Left ventricle myocardium superior (tissue), 1 donor: ENCODE measurements at regions not wholly inside any gene's neighbourhood (a gene's known extent, or its start where the extent isn't known, plus 50 kb on each side); places are given as distances from the start of the nearest gene placed in this dataset.
"Not testable (repeated sequence)": the region's sequence is repeated elsewhere in the genome, so short reads cannot be mapped to it uniquely, and the experiment has no call there.

ENCODE experiments used
- ATAC-seq: fragments of 200-7000 bp; cut with Tn5 transposase; one replicate; pipeline ENCODE4 v1.9.1; 2020; ENCODE audit warnings: mild to moderate bottlenecking, moderate library complexity
- DNase-seq: peaks from one replicate; pipeline ENCODE4 v3.0.0-alpha.2; 2020
- intact Hi-C: fragments of 100-400 bp; cut with micrococcal nuclease; formaldehyde crosslinking; loops from one replicate; pipeline ENCODE4 v1.11.0; 2022
- donor health status: DM: no; HTN: yes; CAD: no; lungs with severe emphysema.

DNA sequence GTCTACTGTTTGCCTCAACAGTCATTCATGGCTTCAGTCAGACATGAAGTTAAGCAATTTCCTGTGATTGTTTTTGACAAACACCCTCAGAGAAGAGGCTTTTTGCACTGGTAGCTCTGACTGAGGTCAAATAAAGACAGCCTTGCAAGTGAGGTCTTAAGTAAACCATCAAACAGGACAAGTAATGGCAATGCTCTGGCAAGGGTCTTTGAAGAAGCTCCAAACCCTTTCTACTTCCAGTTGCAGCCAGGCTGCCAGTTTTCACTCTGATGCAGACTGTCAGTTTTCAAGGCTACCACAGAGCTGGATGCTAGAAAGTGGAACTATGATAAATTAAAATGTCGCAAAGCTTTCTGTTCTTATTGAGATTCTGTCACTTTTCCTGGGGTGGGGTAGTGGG lies 421.5 kb upstream of the PTGER4 start:
- no peak for DNase-seq

DNA sequence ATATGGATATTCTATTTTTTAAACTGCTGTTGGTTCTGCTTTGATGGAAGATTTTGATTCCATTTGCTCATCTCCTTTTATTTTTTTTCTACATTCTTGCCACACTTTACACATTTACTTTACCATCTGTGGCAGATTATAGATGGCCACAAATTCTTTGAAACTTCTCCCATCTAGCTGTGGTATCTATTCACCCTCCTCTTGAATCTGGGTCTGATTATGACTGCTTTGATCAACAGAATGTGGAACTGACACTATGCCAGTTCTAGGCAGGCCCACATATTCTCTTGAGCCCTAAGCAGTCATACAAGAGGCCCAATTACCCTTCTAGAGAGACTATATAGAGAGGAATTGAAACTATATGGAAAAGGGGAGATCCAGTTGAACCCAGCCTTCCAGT lies 439.0 kb upstream of the PTGER4 start:
- no peak for ATAC-seq
- no peak for DNase-seq
- intact Hi-C loops: no loop called here

More for the DNA sequence above, 421.5 kb upstream of the PTGER4 start:
- intact Hi-C loops: no loop called here
- ATAC-seq: no peak

DNA sequence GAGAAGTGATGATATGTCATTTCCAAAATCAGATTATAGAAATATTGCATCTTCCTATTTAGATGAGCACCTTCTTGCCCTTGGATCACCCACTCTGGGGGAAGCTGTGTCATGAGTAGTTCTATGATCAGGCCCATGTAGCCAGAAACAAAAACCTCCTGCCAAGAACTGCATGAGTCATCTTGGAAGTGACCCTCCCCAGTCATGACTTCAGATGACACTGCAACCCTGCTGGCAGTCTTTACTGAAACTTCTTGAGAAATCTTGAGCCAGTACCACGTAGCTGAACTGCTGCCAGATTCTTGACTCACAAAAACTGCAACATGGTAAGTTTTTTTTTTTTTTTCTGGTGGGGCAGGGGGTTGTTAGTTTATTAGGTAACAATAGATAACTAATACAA lies 439.6 kb upstream of the PTGER4 start:
- ATAC-seq (no peak), DNase-seq (no peak)
- intact Hi-C loops: no loop called here

DNA sequence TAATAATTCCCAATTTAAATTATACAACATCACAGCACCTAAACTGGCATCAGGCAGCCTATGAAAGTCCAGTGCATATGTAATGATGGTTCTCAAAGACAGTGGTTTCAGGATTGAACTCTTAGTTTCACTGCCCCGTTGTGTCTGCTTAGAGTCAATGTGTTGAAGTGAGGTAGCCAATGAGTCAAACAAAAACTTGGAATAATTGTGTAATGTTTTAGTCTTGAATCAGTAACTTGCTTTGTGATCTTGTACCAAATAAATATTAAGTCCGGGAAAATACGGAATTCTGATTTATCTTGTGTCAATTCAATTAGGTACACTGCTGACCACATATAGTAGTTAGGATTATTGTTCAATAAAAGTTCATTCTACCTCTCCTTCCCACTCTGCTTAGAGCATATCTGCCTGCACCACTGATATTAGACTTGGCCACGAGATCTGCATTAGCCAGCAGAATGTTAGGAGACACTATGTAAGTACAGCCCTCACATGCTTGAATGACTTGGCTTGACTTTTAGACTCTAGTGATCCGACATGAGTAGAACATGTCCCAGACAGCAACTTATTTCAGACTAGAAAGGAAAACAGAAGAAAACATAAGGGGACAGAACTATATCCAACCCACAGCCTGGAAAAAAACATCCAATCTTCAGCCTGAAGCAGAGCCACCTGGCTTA lies 441.5 kb upstream of the PTGER4 start:
- ATAC-seq: no peak
- intact Hi-C loops: no loop called here

DNA sequence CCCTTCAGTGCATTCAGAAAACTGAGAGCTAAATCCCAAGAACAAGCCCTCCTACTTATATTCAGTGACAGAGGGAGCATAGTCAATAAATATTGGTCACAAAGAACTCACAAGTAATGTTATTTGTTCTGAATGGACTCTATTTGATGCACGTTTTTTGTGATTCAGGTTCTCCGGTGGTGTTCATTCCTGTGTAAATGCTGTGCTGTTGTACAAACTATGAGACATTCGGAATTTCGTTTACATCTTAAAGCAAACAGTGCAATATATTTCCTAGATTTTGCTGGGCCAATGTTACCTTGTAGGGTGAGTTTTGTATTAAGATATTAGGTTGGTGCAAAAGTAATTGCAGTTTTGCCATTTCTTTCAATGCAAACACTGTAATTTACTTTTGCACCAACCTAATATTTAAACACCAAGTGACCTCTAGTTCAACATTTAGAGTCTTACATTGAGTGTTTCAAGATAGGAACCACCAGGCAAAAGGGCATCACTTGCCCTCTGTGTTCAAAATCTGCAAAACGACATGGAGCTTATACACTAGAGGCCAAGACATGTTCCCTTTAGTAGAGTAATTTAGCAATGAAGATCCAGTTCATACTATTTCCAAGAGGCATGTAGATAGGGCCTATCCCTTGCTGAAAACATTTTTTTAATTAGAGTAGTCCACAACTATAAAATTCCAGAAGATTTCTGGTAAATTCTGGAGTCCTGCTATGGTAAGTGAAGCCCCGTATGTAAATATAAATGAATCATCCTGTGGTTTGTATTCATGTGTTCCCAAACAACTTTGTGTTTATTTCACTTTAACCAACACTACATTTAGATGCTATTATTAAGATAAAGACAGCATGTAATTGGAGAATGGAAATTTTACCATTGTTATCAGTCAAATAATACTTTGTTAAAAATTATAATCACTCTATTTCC lies 444.0 kb upstream of the PTGER4 start:
- DNase-seq: no peak
- no peak for ATAC-seq
- intact Hi-C loops: no loop called here

More for the DNA sequence above, 441.5 kb upstream of the PTGER4 start:
- no peak for DNase-seq

DNA sequence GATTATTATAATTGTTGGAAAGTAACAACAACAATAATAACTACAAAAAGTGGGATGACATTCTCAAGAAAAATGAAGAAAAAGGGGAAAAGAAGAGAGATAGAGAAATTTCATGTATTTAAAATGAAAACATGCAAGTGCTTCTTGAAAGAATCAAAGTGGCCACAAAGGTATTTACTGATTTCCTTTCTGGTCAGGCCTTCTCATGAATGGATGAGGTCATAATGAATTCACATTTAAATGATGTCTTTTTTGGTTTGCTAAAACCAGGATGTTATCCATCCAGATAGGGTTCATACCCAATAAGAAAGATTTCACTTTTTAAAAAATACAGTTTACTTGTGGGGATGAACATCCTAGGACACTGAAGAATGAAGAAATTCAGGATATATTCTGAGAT lies 446.4 kb upstream of the PTGER4 start:
- ATAC-seq (no peak), DNase-seq (no peak)
- intact Hi-C loops: no loop called here

DNA sequence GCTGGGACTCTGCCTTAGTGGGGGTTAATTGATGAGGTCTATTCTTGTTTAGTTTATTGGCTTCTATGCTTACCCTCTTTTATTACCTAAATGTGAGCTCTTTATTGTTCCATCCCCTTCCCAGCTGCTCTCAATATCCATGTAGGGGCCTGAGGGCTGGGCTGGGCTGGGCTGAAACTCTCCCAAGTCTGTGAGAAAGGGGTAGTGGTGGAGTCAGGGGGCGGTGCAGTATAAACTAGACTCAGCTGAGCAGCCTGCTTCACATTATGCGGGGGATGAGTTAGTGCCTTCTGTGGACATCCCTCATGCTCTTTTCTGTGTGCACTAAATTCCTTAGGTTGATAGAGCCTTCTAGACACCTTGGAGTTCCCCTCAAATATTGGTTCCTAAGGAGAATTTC lies 451.8 kb upstream of the PTGER4 start:
- DNase-seq: no peak
- no peak for ATAC-seq
- intact Hi-C loops: no loop called here

DNA sequence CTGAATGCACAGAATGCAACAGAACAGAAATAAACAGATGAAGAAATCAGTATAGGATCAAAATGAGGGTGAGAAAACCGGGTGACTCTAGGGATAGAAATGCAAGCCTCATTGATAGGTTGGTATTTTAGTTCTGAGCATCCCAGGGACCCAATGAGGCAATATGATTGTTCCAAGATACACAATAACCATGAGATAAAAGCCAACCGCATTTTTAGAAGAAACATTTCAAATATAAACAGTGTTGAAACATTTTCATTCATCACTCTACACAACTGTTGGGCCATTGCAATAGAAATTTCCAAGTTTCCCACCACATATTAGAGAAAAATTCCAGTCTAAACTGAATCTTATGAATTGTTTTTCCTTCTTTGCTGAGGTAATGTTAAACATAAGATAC lies 452.3 kb upstream of the PTGER4 start:
- intact Hi-C loops: no loop called here
- no peak for ATAC-seq

DNA sequence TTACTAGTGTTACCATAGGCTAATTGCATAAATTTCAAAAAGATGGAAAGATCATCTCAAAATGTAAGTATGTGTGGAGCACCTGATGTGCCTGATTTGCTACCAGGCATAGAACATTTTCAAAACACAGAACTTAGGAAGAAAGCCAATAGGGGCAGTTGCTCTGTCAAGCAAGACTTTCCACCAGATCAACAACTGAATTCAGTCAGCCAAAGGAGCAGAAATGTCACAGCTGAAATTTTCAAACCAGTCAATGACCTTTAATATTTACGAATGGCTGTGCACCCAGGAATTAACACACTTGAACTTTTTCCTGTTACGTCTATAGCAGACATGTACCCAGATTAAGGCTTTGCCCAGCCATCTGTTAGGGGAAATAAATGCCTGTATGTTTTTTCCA lies 452.8 kb upstream of the PTGER4 start:
- intact Hi-C loops: no loop called here
- no peak for DNase-seq
- no peak for ATAC-seq

More for the DNA sequence above, 452.3 kb upstream of the PTGER4 start:
- no peak for DNase-seq

DNA sequence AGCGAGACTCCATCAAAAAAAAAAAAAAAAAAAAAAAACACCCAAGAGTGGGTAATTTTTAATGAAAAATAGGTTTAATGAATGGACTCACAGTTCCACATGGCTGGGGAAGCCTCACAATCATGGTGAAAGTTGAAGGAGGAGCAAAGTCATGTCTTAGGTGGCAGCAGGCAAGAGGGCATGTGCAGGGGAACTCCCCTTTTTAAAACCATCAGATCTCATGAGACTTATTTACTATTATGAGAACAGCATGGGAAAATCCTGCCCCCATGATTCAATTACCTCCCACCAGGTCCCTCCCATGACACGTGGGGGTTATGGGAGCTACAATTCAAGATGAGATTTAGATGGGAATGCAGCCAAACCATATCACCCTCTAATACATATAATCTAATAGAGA lies 454.6 kb upstream of the PTGER4 start:
- intact Hi-C loops, ATAC-seq, DNase-seq: not testable (repeated sequence)

DNA sequence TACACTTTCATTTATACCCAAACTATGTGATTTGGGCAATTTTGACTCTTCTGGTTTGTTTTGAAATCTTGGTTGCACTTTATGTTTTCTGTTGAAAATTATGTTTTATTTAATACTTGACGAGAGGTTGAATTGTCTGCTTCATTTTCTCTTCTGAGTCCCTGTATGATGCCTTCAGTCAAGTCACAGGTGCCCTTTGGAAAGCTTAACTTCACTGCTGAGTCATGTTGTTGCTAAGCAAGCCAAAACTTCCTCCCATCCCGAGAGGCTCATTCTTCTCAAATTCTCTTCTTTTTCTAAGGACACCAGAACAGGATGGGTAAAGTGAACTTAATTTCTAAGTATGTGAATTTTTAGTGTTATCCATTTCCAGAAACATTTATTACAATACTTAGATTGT lies 455.3 kb upstream of the PTGER4 start:
- intact Hi-C loops: no loop called here
- DNase-seq (no peak), ATAC-seq (no peak)

DNA sequence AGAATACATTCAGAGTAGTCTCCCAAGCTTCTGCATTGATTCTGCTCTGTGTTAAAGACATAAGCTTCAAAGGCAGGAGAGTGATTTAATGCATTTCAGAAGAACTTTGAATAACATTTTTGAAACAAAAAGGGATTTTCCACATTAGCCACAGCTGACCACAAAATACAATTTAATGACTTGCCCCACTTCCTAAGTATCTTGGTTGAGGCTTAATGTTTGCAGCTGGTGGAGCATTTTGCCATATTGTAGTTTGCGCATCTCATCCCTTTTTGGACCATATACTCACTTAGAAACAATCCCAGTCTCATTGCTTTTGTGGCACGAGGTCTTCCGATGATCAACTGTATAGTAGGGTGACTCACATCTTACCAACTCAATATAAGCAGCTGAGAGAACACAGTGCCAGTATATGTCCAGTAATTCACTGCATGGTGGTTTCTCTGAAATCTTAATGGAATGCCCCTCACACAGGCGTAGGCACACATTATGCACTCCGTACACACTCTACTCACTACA lies 455.8 kb upstream of the PTGER4 start:
- ATAC-seq: no peak
- intact Hi-C loops: no loop called here
- DNase-seq: no peak

DNA sequence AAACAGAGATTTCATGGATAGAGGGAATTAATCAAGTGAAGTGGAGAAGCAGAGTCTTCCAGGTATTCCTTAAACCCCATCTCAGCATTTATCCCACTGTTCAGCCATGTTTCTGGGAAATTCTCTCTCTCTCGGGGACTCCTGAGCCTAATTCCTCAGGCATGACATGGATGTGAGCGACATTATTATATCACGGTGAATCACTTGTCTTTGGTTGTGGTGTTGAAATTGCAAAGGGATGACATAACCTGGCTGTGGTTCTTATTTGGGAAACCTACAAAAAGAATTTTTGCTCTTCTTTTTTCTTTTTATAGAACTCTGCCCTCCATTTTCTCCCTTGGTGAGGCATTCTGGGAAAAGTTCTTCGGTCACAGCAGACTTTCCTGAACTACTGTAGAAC lies 457.9 kb upstream of the PTGER4 start:
- ATAC-seq: no peak
- intact Hi-C loops: no loop called here
- no peak for DNase-seq

DNA sequence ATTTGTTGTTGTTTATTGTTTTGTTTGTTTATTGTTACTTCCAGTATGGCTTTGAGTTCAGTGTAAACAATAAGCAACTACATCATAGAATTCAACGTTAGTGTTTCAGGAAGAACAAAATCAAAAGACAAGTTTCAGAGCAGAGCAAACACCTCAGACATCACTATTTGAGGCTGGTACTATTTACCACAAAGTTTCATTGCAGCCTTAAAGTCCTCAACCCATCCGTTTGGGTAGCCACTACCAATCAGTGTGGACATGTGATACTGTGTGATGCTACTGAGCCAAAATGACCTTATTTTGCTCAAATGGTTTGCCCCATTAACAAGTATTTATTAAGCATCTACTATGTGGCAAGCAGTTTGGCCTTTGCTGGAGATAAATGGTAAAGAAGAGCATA lies 458.5 kb upstream of the PTGER4 start:
- DNase-seq (no peak), ATAC-seq (no peak)
- intact Hi-C loops: no loop called here

DNA sequence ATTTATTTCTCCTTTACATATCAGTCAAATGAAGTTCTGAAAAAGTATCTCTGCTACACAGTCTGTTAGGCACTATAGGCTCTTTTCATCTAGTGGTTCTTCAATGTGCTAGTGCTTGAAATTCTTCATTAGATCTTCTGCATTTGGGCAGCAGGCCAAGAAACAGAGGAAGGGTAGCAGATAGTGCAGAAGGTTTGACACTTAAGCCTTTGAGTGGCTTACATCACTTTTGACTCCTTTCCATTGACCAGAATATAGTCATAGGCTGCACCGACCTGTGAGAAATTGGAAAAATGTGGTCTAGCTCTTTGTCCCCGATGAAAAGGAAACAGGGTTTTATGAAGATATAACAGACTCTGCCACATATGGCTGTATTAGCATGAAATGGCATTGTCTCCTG lies 459.5 kb upstream of the PTGER4 start:
- intact Hi-C loops: no loop called here
- ATAC-seq (no peak), DNase-seq (no peak)

DNA sequence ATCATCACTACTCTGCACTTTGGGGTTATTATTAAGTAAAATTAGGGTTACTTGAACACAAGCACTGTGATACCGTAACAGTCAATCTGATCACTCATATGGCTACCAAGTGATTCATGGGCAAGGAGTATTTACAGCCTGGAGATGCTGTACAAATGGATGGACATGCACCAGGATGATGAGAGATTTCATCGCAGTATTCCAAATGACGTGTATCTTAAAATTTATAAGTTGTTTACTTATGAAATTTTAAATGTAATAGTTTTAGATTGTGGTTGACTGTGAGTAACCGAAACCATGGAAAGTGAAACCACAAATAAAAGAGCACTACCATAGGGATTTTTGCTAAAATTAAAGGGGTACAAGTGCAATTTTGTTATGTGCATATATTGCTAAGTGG lies 462.2 kb upstream of the PTGER4 start:
- intact Hi-C loops: no loop called here
- DNase-seq (no peak), ATAC-seq (no peak)

DNA sequence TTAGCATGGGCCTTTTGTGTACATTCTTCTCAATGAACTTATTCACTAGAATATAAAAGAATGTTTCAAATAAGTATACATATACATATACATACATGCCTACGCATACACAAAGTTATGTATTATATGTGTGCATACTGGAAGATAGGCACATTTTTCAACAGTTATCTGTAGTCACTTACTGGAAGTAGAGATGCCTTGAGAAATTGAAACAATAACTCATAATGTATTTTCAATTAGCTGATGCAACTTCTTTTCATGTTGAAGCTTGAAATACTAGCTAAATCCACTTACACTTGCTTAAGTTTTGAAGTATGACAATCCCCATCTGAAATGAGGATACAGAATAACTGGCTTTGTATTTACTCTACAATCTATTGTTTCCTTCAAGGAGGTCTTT lies 469.0 kb upstream of the PTGER4 start:
- no peak for ATAC-seq

DNA sequence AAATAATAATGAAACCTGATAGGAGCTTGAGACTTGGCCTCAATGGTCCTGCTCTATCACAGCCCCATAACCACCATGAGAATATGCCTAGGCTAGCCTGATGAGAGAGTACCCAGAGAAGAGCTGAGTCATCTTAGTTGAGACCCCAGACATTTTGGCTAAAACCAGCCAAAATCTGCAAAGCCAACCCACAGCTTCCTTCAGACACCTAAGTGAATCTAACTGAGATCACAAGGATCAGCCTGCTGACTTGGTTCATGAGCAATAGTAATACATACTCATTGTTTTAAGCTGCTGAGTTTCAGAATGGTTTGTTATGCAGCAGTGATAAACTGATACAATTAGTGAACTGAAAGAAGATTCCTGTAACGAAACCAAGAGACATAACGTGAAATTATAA lies 473.7 kb upstream of the PTGER4 start:
- no peak for ATAC-seq
- no peak for DNase-seq
- intact Hi-C loops: no loop called here

More for the DNA sequence above, 469.0 kb upstream of the PTGER4 start:
- intact Hi-C loops: no loop called here
- no peak for DNase-seq

DNA sequence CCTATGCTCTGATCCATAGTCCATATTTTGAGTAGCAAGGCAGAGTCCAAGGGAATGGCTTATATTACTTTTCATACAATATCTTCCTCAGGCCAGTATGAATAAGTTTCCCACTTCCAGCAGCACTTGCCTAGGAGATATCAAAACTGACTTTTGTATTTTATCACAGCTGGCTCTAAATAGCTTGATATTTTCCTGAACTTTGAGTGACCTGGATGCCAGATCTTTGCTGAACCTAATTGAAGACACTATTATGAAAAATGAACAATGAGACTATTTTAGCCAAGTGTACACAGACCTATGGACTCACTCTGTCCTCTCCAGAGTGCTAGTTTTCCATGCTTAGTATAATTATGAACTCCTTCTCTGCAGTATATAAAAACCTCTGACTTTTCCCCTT lies 475.6 kb upstream of the PTGER4 start:
- intact Hi-C loops: no loop called here
- DNase-seq (no peak), ATAC-seq (peak; percentile 43)

DNA sequence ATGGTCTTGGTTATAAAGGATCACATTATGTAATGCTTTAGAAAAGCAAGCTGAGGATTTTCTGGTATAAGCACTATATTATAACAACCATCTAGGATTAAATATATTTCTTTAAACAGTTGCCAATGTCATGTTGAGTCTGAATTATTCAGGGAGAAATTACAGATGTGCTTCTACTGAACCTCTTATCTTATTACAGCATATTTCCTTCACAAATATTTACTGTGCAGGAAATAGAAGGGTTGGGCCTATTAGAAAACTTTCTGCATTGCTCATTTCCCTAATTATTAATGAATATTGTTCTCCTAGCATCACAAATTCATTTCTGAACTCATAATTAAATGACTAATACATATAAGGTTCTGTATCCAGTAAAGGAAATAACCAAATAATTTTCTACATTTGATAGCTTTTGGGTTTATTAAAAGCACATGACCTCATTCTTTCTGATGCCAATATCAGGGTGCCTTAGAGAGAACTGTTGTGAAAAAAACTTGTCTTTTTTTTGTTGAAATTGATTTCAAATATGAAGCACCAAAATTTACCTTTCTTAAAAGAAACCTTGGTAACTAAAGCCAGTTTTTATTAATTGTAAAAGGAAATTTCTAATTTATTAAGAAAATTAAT lies 476.8 kb upstream of the PTGER4 start:
- ATAC-seq (peak; percentile 50), DNase-seq (no peak)
- intact Hi-C loops: no loop called here
